ENCODE measurements at regions not wholly inside any gene's neighbourhood (a gene's known extent, or its start where the extent isn't known, plus 50 kb on each side); places are given as distances from the start of the nearest gene placed in this dataset.

GRCh38 chr6:106766201-106766600 lies 136.8 kb downstream of the QRSL1 start:
- no peak for DNase-seq (ENCODE audit: low spot score in 2 of 2)
- Mint-ChIP-seq H3K27me3 (peaks cover 7% of the 10 kb centered on the region), H3K36me3 (ENCODE audit: insufficient read depth) (no peaks in the 10 kb centered on the region), H3K9me3 (no peaks in the 10 kb centered on the region), H3K27ac (ENCODE audit: low read depth) (no peak overlapping the region), H3K4me1 (no peaks in the 10 kb centered on the region), H3K4me3 (no peak overlapping the region)
- no peak for ATAC-seq (replicated peaks; ENCODE audit: extremely low read depth, poor library complexity, severe bottlenecking)

GRCh38 chr6:106765496-106765895 lies 136.1 kb downstream of the QRSL1 start:
- Mint-ChIP-seq H3K36me3 (ENCODE audit: insufficient read depth) (no peaks in the 10 kb centered on the region), H3K9me3 (no peaks in the 10 kb centered on the region), H3K4me3 (no peak overlapping the region), H3K4me1 (no peaks in the 10 kb centered on the region), H3K27me3 (peaks cover 4% of the 10 kb centered on the region), H3K27ac (ENCODE audit: low read depth) (no peak overlapping the region)
- ATAC-seq (replicated peaks; ENCODE audit: extremely low read depth, poor library complexity, severe bottlenecking) (no peak), DNase-seq (ENCODE audit: low spot score in 2 of 2) (no peak)

GRCh38 chr6:106764353-106764980 lies 135.1 kb downstream of the QRSL1 start:
- H3K36me3 Mint-ChIP-seq (ENCODE audit: insufficient read depth) = no peaks in the 10 kb centered on the region
- no peaks in the 10 kb centered on the region for H3K4me1 Mint-ChIP-seq
- H3K4me3 Mint-ChIP-seq = no peak overlapping the region
- no peak for ATAC-seq (replicated peaks; ENCODE audit: extremely low read depth, poor library complexity, severe bottlenecking)
- peaks cover 9% of the 10 kb centered on the region for H3K27me3 Mint-ChIP-seq
- no peaks in the 10 kb centered on the region for H3K9me3 Mint-ChIP-seq
- H3K27ac Mint-ChIP-seq (ENCODE audit: low read depth) = no peak overlapping the region
- no peak for DNase-seq (ENCODE audit: low spot score in 2 of 2)

GRCh38 chr6:106763361-106763760 lies 134.0 kb downstream of the QRSL1 start:
- peaks cover 9% of the 10 kb centered on the region for H3K27me3 Mint-ChIP-seq
- no peaks in the 10 kb centered on the region for H3K4me1 Mint-ChIP-seq
- H3K36me3 Mint-ChIP-seq (ENCODE audit: insufficient read depth) = no peaks in the 10 kb centered on the region
- no peak for DNase-seq (ENCODE audit: low spot score in 2 of 2)
- no peak overlapping the region for H3K27ac Mint-ChIP-seq (ENCODE audit: low read depth)
- ATAC-seq (replicated peaks; ENCODE audit: extremely low read depth, poor library complexity, severe bottlenecking) = no peak
- H3K9me3 Mint-ChIP-seq = no peaks in the 10 kb centered on the region
- H3K4me3 Mint-ChIP-seq = no peak overlapping the region

- H3K4me1 Mint-ChIP-seq = no peaks in the 10 kb centered on the region
- no peak for ATAC-seq (replicated peaks; ENCODE audit: extremely low read depth, poor library complexity, severe bottlenecking)
- no peaks in the 10 kb centered on the region for H3K36me3 Mint-ChIP-seq (ENCODE audit: insufficient read depth)
- H3K4me3 Mint-ChIP-seq = no peak overlapping the region
- no peak overlapping the region for H3K27ac Mint-ChIP-seq (ENCODE audit: low read depth)
- no peaks in the 10 kb centered on the region for H3K9me3 Mint-ChIP-seq
- no peak for DNase-seq (ENCODE audit: low spot score in 2 of 2)
- H3K27me3 Mint-ChIP-seq = peaks cover 19% of the 10 kb centered on the region
These were observed 131.8 kb downstream of the QRSL1 start for GRCh38 chr6:106761160-106761559.

GRCh38 chr6:106759112-106759511 lies 129.7 kb downstream of the QRSL1 start:
- ATAC-seq (replicated peaks; ENCODE audit: extremely low read depth, poor library complexity, severe bottlenecking) = no peak
- H3K4me1 Mint-ChIP-seq = no peaks in the 10 kb centered on the region
- no peak overlapping the region for H3K4me3 Mint-ChIP-seq
- H3K27me3 Mint-ChIP-seq = peaks cover 23% of the 10 kb centered on the region
- H3K27ac Mint-ChIP-seq (ENCODE audit: low read depth) = no peak overlapping the region
- no peaks in the 10 kb centered on the region for H3K36me3 Mint-ChIP-seq (ENCODE audit: insufficient read depth)
- H3K9me3 Mint-ChIP-seq = no peaks in the 10 kb centered on the region
- no peak for DNase-seq (ENCODE audit: low spot score in 2 of 2)

- no peak overlapping the region for H3K27ac Mint-ChIP-seq (ENCODE audit: low read depth)
- no peaks in the 10 kb centered on the region for H3K36me3 Mint-ChIP-seq (ENCODE audit: insufficient read depth)
- no peaks in the 10 kb centered on the region for H3K9me3 Mint-ChIP-seq
- H3K4me1 Mint-ChIP-seq = no peaks in the 10 kb centered on the region
- no peak overlapping the region for H3K4me3 Mint-ChIP-seq
- DNase-seq (ENCODE audit: low spot score in 2 of 2) (no peak), ATAC-seq (replicated peaks; ENCODE audit: extremely low read depth, poor library complexity, severe bottlenecking) (no peak)
- H3K27me3 Mint-ChIP-seq = peaks cover 35% of the 10 kb centered on the region
These were observed 128.5 kb downstream of the QRSL1 start for GRCh38 chr6:106757722-106758467.

- no peak overlapping the region for H3K27ac Mint-ChIP-seq (ENCODE audit: low read depth)
- no peaks in the 10 kb centered on the region for H3K4me1 Mint-ChIP-seq
- DNase-seq (ENCODE audit: low spot score in 2 of 2) (no peak), ATAC-seq (replicated peaks; ENCODE audit: extremely low read depth, poor library complexity, severe bottlenecking) (no peak)
- H3K36me3 Mint-ChIP-seq (ENCODE audit: insufficient read depth) = no peaks in the 10 kb centered on the region
- H3K9me3 Mint-ChIP-seq = no peaks in the 10 kb centered on the region
- H3K27me3 Mint-ChIP-seq = peaks cover 41% of the 10 kb centered on the region
- no peak overlapping the region for H3K4me3 Mint-ChIP-seq
These were observed 127.9 kb downstream of the QRSL1 start for GRCh38 chr6:106757267-106757666.

- H3K27ac Mint-ChIP-seq (ENCODE audit: low read depth) = no peak overlapping the region
- H3K4me1 Mint-ChIP-seq = no peaks in the 10 kb centered on the region
- no peaks in the 10 kb centered on the region for H3K9me3 Mint-ChIP-seq
- H3K4me3 Mint-ChIP-seq = no peak overlapping the region
- ATAC-seq (replicated peaks; ENCODE audit: extremely low read depth, poor library complexity, severe bottlenecking) (no peak), DNase-seq (ENCODE audit: low spot score in 2 of 2) (no peak)
- peaks cover 34% of the 10 kb centered on the region for H3K27me3 Mint-ChIP-seq
- peaks cover 1% of the 10 kb centered on the region for H3K36me3 Mint-ChIP-seq (ENCODE audit: insufficient read depth)
These were observed 124.8 kb downstream of the QRSL1 start for GRCh38 chr6:106754215-106754614.

- H3K36me3 Mint-ChIP-seq (ENCODE audit: insufficient read depth) = peaks cover 1% of the 10 kb centered on the region
- H3K27me3 Mint-ChIP-seq = peaks cover 46% of the 10 kb centered on the region
These were observed 123.3 kb downstream of the QRSL1 start for GRCh38 chr6:106752641-106753040.

GRCh38 chr6:106751501-106752252 lies 122.3 kb downstream of the QRSL1 start:
- DNase-seq (ENCODE audit: low spot score in 2 of 2) (no peak), ATAC-seq (replicated peaks; ENCODE audit: extremely low read depth, poor library complexity, severe bottlenecking) (no peak)
- Mint-ChIP-seq H3K4me1 (no peaks in the 10 kb centered on the region), H3K4me3 (no peak overlapping the region), H3K36me3 (ENCODE audit: insufficient read depth) (peaks cover 1% of the 10 kb centered on the region), H3K9me3 (no peaks in the 10 kb centered on the region), H3K27ac (ENCODE audit: low read depth) (no peak overlapping the region), H3K27me3 (peaks cover 39% of the 10 kb centered on the region)

More at GRCh38 chr6:106752641-106753040, 123.3 kb downstream of the QRSL1 start:
- Mint-ChIP-seq H3K9me3 (no peaks in the 10 kb centered on the region), H3K4me3 (no peak overlapping the region), H3K4me1 (no peaks in the 10 kb centered on the region), H3K27ac (ENCODE audit: low read depth) (no peak overlapping the region)
- DNase-seq (ENCODE audit: low spot score in 2 of 2) (no peak), ATAC-seq (replicated peaks; ENCODE audit: extremely low read depth, poor library complexity, severe bottlenecking) (no peak)

- H3K27me3 Mint-ChIP-seq = peaks cover 45% of the 10 kb centered on the region
These were observed 121.6 kb downstream of the QRSL1 start for GRCh38 chr6:106750946-106751345.

More at GRCh38 chr6:106750946-106751345, 121.6 kb downstream of the QRSL1 start:
- Mint-ChIP-seq H3K36me3 (ENCODE audit: insufficient read depth) (peaks cover 1% of the 10 kb centered on the region), H3K4me1 (no peaks in the 10 kb centered on the region), H3K27ac (ENCODE audit: low read depth) (no peak overlapping the region), H3K9me3 (no peaks in the 10 kb centered on the region), H3K4me3 (no peak overlapping the region)
- ATAC-seq (replicated peaks; ENCODE audit: extremely low read depth, poor library complexity, severe bottlenecking) (no peak), DNase-seq (ENCODE audit: low spot score in 2 of 2) (no peak)

Measured in central memory CD8-positive, alpha-beta T cell (primary cell).